SH-SY5Y (cell line): ENCODE measurements at regions not wholly inside any gene's neighbourhood (a gene's known extent, or its start where the extent isn't known, plus 50 kb on each side); places are given as distances from the start of the nearest gene placed in this dataset.

Experiments used
- GATA2 ChIP-seq: IDR thresholded peaks from 2 replicates; pipeline ENCODE4 v1.6.1; 2011; ENCODE audit warnings: mild to moderate bottlenecking, low read depth, low read length
- GATA3 ChIP-seq: IDR thresholded peaks from 2 replicates; pipeline ENCODE4 v1.6.1; 2011; ENCODE audit warnings: low read depth, mild to moderate bottlenecking, low read length, moderate library complexity

DNA sequence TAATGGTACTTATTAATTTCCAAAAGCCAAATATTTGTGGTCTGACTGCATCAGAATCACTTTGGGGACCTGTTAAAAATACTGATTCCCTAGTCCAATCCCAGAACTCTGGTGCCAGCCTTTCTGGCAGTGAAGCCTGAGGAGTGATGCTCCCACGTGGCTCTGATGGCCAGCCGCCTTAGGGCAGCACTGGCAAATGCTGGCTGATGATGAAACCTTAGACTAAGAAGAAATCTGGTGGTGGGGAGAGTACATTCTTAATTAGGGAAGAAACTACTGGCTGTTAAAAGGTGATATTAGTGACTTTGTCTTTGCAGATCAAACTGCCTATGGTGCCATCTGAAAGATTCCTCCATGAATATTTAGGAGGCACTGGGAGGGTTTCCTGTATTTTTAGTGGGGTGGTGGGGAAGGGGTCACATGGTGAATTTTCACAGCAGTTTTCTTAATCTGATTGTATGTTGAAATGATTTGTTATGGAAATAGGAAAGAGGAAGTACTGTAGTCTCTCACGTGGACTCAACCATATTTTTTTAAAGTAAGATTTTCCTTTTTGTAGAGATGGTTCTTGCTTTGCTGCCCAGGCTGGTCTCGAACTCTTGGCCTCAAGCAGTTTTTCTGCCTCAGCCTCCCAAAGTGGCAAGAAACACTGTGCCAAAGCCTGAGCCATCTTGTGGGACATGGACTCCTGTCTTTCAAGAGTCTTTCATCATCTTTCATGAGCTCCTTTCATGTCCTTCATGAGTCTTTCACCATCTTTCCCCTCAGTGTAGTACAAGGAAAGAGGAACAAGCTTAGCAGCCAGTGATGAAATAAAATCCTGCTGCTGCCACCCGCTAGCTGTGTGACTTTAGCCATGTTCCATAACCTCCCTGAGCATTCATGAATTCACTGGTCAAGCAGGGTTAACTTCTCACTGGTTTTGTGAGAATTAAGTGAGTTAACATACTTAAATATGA, 90.8 kb downstream of the ZNF330 start:
- TF ChIP-seq GATA2, result no peak
- TF ChIP-seq GATA3, result no peak
